HUES6 (cell line): ENCODE measurements at regions not wholly inside any gene's neighbourhood (a gene's known extent, or its start where the extent isn't known, plus 50 kb on each side); places are given as distances from the start of the nearest gene placed in this dataset.

Experiments used
- H3K27ac ChIP-seq: 2 replicates; pipeline ENCODE4 v1.7.0; 2013; ENCODE audit warnings: low read depth, mild to moderate bottlenecking, low read length, inconsistent platforms
- H3K27me3 ChIP-seq: 2 replicates; pipeline ENCODE4 v1.6.1; 2013; ENCODE audit warnings: low read length; ENCODE audit not compliant: control insufficient read depth, insufficient read depth
- H3K36me3 ChIP-seq: 2 replicates; pipeline ENCODE4 v1.6.1; 2013; ENCODE audit warnings: low read length; ENCODE audit not compliant: control insufficient read depth, insufficient read depth
- H3K4me1 ChIP-seq: 2 replicates; pipeline ENCODE4 v1.6.1; 2013; ENCODE audit warnings: low read length; ENCODE audit not compliant: control insufficient read depth, insufficient read depth
- H3K4me3 ChIP-seq: 2 replicates; pipeline ENCODE4 v1.5.1; 2013; ENCODE audit warnings: low read depth, low read length
- H3K9ac ChIP-seq: one replicate; pipeline ENCODE4 v1.6.1; 2013; ENCODE audit warnings: mild to moderate bottlenecking, low read length
- H3K9me3 ChIP-seq: 2 replicates; pipeline ENCODE4 v1.6.1; 2013; ENCODE audit warnings: low read depth, low read length; ENCODE audit not compliant: control insufficient read depth, insufficient read depth

DNA sequence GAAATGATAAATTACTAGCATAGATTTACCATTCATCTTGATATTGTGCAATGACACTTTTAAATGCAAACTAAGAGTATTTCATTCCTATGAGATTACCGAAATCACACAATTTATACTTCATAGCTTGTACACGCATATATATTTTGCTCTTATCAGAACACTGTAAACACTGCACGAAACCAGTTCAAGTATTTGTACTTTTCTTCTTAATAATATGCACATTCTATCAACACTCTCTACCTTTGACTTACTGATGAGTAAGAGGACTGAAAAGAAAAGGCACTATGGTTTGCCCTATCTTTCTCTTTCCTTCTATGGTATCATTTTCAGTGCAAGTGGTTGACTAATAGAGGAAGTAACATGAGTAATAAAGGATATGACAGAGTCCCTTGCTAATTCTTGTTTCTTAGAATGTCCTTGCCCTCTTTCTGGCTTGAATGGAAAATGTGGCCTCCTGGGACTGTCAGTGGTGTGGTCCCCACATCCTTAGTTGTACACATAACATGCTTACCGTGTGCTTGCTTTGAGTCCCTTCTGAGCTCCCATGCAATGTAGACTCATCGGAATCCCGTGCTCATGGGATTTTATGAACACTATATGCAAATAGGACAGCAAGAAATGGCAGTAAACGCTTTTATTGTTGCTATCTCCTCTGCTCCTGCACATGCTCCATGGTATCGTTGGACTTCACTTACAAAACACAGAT is 363.5 kb upstream of the TNP1 start:
- Histone ChIP-seq H3K27me3 (no peaks in the 10 kb centered on the region; the same call in 1 of the 2 replicates), H3K9ac (no peak overlapping the region), H3K9me3 (no peaks in the 10 kb centered on the region), H3K4me1 (no peaks in the 10 kb centered on the region), H3K4me3 (no peak overlapping the region), H3K36me3 (no peaks in the 10 kb centered on the region), H3K27ac (no peak overlapping the region)

DNA sequence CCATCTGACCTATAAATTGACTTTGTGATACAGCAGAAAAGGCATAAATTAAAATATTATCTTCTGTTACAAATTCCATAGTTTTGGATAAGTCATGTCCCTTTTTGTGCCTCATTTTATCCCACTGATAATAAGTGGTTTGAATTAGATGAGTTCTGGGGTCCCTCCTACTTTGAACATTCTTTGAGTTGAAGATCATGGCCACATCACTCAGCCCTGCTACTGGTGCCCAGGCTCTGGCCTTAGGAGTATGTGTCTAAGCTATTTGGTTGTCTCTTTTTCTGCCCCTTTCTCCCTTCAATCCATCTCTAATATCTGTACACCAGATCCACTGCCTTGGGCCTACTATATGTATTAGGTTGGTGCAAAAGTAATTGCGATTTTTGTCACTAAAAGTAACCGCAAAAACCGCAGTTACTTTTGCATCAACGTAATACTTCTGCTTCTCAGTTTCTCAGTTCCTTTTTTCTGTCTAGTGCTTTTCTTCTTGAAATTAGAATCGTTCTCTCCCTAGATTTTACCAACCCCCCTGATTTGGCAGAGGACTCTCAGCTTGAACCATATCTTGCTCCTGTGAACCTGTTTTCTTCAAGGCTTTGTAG is 362.5 kb upstream of the TNP1 start:
- no peak overlapping the region for H3K27ac ChIP-seq
- no peak overlapping the region for H3K9ac ChIP-seq
- H3K4me3 ChIP-seq: no peak overlapping the region
- no peaks in the 10 kb centered on the region; the same call in 1 of the 2 replicates for H3K27me3 ChIP-seq
- H3K36me3 ChIP-seq: no peaks in the 10 kb centered on the region
- H3K4me1 ChIP-seq: no peaks in the 10 kb centered on the region
- no peaks in the 10 kb centered on the region for H3K9me3 ChIP-seq

DNA sequence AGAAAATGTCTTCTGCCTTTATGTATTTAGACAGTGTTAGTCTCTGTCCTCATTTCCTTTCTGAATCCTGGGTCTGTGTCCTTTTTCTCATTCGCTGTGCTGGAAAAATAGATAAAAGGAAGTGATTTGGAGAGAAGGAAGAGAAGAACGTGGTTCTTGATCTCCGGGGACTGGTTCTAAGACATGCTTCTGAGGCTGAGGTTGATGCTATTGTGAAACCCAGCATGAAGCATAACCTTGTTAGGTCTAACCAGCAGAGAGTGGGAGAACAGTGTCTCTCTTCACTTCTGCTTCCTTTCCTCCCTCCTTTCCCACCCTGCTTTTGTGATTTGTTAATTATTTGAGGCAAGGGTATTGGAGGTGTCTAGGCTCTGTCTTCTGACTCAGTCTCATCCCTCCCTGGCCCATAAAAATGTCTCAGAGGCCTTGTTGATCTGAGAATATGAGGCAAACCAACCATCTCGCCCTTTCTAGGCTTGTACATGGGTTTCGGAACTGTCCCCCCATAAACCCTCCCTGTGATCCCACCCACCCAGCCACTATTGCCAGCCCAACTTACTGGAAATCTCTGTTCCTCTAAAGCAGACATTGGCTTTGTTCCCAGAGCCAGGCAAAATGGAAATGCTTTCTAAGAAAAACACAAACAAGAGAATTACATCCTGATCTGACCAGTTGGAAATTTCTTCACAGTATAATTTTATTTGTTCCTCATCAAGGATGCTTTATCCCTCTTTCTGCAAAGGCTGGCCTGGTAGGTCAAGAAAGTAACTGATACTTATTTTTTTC is 360.6 kb upstream of the TNP1 start:
- no peak overlapping the region for H3K4me3 ChIP-seq
- H3K27me3 ChIP-seq: no peaks in the 10 kb centered on the region; the same call in 1 of the 2 replicates
- H3K9me3 ChIP-seq: no peaks in the 10 kb centered on the region
- no peak overlapping the region for H3K27ac ChIP-seq
- no peaks in the 10 kb centered on the region for H3K36me3 ChIP-seq
- H3K9ac ChIP-seq: no peak overlapping the region
- H3K4me1 ChIP-seq: no peaks in the 10 kb centered on the region

DNA sequence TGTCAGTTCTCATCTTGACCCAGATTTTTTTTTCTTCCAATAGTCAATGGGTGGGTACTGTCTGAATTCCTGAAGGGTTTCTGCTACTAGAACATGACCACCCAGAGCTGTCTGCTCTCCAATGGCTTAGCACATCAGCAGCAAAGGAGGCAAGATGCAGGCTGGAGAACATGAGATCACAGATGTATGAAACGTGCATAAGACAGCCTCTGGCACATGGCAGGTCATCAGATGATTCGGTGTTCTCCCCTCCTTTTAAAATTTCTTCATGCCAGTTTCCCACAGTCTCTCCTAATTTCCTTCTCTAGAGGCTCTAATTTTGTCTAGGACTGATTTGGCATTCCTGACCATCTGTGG is 359.3 kb upstream of the TNP1 start:
- Histone ChIP-seq H3K9me3 (no peaks in the 10 kb centered on the region), H3K9ac (no peak overlapping the region), H3K27me3 (no peaks in the 10 kb centered on the region; the same call in 1 of the 2 replicates), H3K4me3 (no peak overlapping the region), H3K36me3 (no peaks in the 10 kb centered on the region), H3K4me1 (no peaks in the 10 kb centered on the region), H3K27ac (no peak overlapping the region)

DNA sequence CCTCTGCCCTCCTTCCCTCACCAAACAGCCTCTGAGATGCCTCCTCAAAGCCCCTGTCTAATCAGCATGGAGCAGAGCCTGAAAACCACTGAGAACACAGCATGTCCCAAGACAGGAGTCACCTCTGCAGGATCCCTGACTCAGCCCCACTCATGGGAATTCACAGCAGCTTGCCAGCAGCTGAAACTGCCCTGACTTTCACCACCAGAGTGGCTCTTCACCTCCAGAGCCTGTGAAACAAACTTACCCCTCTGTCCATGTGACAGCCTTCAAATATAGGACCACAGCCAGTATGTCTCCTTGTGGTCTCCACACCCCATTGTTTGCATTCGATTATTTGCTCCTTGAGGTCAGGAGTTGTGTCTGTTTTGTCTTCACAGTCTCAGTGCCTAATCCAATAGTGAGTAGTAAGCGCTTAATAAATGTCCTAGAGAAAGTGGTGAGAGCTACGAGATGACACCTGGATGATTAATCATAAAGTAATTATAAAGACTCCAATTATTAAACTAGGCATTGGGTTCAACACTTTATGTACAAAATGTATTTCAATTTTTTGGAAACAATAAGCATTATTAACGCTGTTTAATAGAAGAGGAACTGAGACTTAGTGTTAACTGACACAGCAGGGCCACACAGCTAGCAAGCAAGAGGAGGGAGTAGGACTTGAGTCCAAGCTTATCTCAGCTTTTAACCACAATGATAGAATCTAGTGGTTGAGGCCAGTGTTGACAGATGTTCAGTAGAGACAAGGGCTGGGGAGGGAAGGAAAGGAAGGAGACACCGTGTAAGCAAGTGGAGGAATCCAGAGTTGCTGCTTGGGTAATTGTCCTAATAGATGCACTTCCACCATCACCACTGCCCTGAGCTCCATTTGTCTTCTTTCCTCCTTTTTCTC is 358.7 kb upstream of the TNP1 start:
- H3K4me3 ChIP-seq: no peak overlapping the region
- H3K9ac ChIP-seq: no peak overlapping the region
- H3K9me3 ChIP-seq: no peaks in the 10 kb centered on the region
- no peaks in the 10 kb centered on the region for H3K36me3 ChIP-seq
- H3K27ac ChIP-seq: no peak overlapping the region
- H3K27me3 ChIP-seq: no peaks in the 10 kb centered on the region; the same call in 1 of the 2 replicates
- H3K4me1 ChIP-seq: no peaks in the 10 kb centered on the region

DNA sequence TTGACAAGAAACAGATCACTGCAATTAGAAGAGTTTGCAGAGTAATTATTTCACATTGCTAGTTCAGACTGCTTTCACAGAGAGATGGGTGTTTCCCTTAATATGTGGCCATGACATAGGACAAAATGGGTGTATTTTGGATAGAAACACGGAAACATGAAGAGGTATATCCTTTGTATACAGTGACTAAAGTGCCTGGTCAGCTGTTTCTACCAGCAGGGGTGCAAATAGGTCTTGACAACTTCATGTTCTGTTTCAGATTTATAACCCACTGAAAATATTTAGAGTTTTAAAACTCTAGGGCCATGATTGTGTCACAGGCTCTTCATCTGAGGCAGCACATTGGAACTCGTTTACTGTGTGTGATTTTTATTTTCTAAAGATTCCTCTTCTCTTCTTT is 357.1 kb upstream of the TNP1 start:
- no peak overlapping the region for H3K9ac ChIP-seq

DNA sequence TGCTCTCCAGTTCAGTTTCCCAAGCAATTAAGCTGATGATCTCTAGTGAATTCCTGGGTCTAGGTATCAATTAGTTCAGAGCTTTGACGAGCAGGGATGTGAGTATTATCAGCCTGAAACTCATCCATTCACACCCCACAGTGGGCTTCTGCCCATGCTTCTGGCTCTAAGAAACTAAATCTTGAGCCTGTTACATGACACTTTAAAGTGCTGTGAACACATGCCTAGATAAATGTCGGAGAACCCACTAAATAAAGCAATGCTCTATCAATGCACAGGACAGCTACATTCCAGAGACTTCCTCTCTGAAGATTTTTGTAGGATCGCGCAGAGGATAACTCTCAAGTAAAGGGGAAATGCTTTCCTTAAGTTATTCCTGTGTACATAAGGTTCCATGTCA is 356.5 kb upstream of the TNP1 start:
- Histone ChIP-seq H3K9me3 (no peaks in the 10 kb centered on the region), H3K4me3 (no peak overlapping the region), H3K27ac (no peak overlapping the region), H3K4me1 (no peaks in the 10 kb centered on the region), H3K36me3 (no peaks in the 10 kb centered on the region), H3K9ac (no peak overlapping the region), H3K27me3 (no peaks in the 10 kb centered on the region; the same call in 1 of the 2 replicates)

More for the DNA sequence above, 357.1 kb upstream of the TNP1 start:
- Histone ChIP-seq H3K4me3 (no peak overlapping the region), H3K27me3 (no peaks in the 10 kb centered on the region; the same call in 1 of the 2 replicates), H3K4me1 (no peaks in the 10 kb centered on the region), H3K9me3 (no peaks in the 10 kb centered on the region), H3K27ac (no peak overlapping the region), H3K36me3 (no peaks in the 10 kb centered on the region)

DNA sequence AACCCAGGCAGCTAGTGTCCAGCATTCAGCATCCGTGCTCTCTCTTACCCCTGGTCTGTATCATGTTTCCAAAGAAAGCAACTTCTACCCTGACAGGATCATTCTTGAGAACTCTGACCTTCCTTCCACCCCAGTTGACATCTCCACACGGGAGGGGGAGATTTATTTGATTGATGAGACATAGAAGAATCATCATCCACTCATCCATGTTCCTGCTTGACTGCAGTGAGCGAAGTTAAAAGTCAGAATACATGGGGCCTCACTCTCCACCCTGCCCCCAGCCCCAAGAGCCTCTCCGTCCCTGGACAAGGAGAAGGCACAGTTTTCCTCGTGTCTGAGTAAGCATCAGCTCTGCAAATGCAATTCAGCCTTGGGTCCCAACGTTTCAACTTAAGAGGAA is 356.0 kb upstream of the TNP1 start:
- Histone ChIP-seq H3K36me3 (no peaks in the 10 kb centered on the region), H3K27ac (no peak overlapping the region), H3K4me1 (no peaks in the 10 kb centered on the region), H3K9ac (no peak overlapping the region), H3K4me3 (no peak overlapping the region), H3K27me3 (no peaks in the 10 kb centered on the region; the same call in 1 of the 2 replicates), H3K9me3 (no peaks in the 10 kb centered on the region)

DNA sequence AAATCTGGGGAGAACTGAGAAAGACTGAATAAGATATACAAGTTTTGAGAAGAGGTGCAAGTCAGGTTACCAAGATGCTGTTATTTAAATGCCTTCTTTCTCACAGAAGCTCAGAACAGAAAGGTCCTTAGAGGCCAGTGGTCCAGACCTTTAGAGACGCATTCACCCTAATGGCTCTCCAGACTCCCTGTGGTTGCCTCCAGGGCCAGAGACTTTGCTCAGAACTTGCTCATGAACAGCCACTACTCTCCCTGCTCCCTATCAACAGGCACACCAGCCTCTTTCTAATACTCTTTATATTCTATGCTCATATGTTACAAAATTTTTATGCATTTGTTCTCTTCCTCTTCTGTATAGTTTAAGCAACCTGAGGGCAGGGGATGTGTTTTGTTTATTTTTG is 349.0 kb upstream of the TNP1 start:
- Histone ChIP-seq H3K4me1 (peaks cover 29% of the 10 kb centered on the region), H3K9ac (peak overlapping the region; percentile 59), H3K9me3 (no peaks in the 10 kb centered on the region), H3K4me3 (peak overlapping the region; percentile 38; the same call in 1 of the 2 replicates), H3K27ac (peak overlapping the region; percentile 81), H3K36me3 (no peaks in the 10 kb centered on the region), H3K27me3 (no peaks in the 10 kb centered on the region)

DNA sequence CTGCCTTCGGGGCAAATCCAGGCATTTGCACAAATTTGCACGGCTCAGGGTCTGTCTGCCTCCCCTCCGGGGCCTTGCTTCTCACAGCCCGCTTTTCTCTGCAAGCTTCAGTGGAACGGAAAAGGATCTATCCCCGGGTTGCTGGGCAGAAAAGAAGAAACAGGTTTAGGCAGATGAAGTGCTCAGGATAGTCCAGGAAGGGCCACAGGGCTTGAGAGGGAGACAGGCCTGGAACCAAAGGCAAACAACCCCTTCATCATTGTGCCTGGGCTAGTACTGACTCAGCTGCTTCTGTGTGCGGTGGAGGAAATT is 347.8 kb upstream of the TNP1 start:
- Histone ChIP-seq H3K9ac (no peak overlapping the region), H3K27me3 (no peaks in the 10 kb centered on the region), H3K4me3 (no peak overlapping the region), H3K9me3 (no peaks in the 10 kb centered on the region; the same call in 1 of the 2 replicates), H3K27ac (no peak overlapping the region), H3K4me1 (peaks cover 29% of the 10 kb centered on the region), H3K36me3 (no peaks in the 10 kb centered on the region)
